Urinary bladder (tissue), 3 donors: ENCODE measurements at regions not wholly inside any gene's neighbourhood (a gene's known extent, or its start where the extent isn't known, plus 50 kb on each side); places are given as distances from the start of the nearest gene placed in this dataset.

Experiments
- DNase-seq: peaks from one replicate; pipeline ENCODE4 v3.0.0-alpha.2; 2015; ENCODE audit errors: extremely low spot score
- H3K27ac ChIP-seq: one replicate; pipeline ENCODE4 v1.5.1; 2013; ENCODE audit warnings: low read depth, mild to moderate bottlenecking, moderate library complexity
- H3K36me3 ChIP-seq: one replicate; pipeline ENCODE4 v1.6.1; 2013; ENCODE audit warnings: mild to moderate bottlenecking, moderate library complexity; ENCODE audit not compliant: insufficient read depth
- H3K4me1 ChIP-seq: one replicate; pipeline ENCODE4 v1.6.1; 2013; ENCODE audit warnings: mild to moderate bottlenecking, moderate library complexity; ENCODE audit not compliant: insufficient read depth
- H3K4me3 ChIP-seq: one replicate; pipeline ENCODE4 v1.5.1; 2013; ENCODE audit warnings: low read depth, low read length
- WGBS: extraction: QIAGEN DNeasy Blood & Tissue Kit; methylation state at CpG from one replicate; pipeline ENCODE4 v1.1.7; 2013; 5-methylcytosine and 5-hydroxymethylcytosine counted together
- donor health status: healthy with polysubstance abuse.
- donor health status: healthy.

DNA sequence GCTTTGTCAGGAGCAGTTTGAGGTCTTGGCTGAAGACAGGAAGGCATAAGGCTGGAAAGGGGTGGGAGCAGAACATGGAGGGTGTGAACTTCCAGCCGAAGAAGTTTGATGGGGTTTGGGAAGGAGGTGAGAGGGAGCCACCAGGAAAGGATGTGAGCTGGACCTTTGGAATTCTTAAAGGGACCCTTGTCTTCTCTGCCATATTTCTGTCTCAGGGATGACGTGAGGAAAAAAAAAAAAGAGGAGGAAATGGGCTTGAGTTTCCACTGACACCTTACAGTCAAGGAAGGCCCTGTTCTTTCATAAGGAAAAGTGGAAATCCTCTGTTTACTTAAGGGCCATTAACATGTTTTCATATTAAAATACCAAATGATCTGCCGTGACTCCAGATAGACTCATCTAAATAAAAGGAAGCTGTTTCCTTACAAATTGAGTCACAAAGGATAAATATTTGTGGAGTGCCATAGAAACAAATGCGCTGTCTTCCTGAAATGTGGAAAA lies 132.1 kb downstream of the PALM2AKAP2 start:
- Histone ChIP-seq H3K4me3 (no peak overlapping the region), H3K36me3 (no peaks in the 10 kb centered on the region), H3K27ac (peak overlapping the region; percentile 28), H3K4me1 (no peaks in the 10 kb centered on the region)
- WGBS, result 49% methylated on average over 4 of the region's 4 CpGs
- no peak for DNase-seq

DNA sequence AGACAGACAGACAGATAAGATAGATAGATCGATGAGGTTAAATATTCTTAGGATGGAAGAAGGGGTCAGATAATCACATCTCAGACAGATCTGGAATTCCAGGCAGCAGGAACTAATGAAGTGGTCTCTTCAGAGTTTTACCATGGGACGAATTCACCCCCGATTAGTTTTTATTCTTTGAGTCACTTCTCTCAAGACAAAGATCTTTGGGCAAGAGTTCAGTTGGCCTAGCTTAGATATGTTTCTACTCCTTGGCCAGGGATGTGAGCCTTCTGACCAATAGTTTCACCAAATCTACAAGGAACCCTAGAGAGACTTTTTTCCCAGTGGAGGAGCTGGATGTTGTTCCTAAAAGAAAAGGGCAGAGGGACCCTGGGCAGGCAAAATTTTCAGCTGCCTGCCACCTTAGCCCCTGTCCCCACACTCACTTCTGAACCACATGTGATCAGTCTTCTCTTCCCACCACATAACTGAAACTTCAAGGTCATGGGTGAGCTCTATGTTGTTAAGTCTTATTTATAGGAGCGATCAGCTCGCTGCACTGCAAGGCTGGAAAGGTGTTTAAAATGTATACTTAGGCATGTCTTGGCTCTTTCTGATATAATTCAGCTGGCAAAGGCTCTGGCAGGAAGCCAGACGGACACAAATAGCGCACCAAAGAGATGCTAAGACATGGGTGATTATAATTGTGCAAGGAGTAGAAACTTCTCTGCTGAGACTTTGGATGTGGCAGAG lies 132.9 kb downstream of the PALM2AKAP2 start:
- H3K36me3 ChIP-seq, result no peaks in the 10 kb centered on the region
- no peak overlapping the region for H3K4me3 ChIP-seq
- H3K27ac ChIP-seq, result no peak overlapping the region
- WGBS, result 37% methylated on average over 7 of the region's 7 CpGs
- no peak for DNase-seq
- H3K4me1 ChIP-seq, result no peaks in the 10 kb centered on the region

DNA sequence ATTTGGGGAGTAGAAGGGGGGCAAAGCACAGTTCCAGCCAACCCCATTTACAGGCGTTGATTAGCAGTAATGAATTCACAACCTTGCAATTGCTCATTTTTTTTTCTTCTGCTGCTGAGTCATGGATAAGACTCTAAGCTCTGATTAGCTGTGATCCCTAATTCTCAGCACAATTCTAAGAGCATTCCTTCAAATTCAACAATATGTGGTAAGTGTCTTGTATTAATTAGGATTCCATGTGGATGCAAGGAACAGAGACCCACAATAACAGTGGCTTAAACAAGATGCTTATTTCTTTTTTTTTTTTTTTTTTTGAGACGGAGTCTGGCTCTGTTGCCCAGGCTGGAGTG lies 133.4 kb downstream of the PALM2AKAP2 start:
- Histone ChIP-seq H3K4me1 (no peaks in the 10 kb centered on the region), H3K4me3 (no peak overlapping the region), H3K36me3 (no peaks in the 10 kb centered on the region), H3K27ac (no peak overlapping the region)
- no peak for DNase-seq
- WGBS, result 64% methylated on average over 2 of the region's 2 CpGs

GRCh38 chr9:109914280-109915027 lies 134.5 kb downstream of the PALM2AKAP2 start:
- DNase-seq, result no peak
- no peaks in the 10 kb centered on the region for H3K4me1 ChIP-seq
- WGBS, result 96% methylated on average over 4 of the region's 4 CpGs
- no peaks in the 10 kb centered on the region for H3K36me3 ChIP-seq
- H3K27ac ChIP-seq, result no peak overlapping the region
- H3K4me3 ChIP-seq, result no peak overlapping the region

DNA sequence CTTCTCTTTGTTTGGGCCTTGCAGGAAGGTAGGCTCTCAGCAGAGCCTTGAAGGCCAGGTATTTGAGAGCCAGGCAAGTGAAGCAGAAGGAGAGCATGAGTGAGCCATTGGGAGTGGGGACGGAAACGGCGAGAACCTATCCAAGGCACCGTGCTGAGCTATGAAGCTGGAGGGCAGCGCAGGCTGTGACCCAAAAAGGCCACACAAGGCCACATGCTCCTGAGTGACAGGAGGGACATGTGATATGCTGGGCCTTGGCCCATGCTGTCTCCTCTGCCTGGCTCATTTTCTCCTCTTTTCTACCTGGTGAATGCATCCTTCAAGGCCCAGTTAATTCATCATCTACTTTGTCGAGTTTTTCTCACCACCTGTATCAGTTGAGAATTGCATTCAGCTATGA lies 136.3 kb downstream of the PALM2AKAP2 start:
- DNase-seq, result no peak
- Histone ChIP-seq H3K36me3 (no peaks in the 10 kb centered on the region), H3K4me1 (no peaks in the 10 kb centered on the region), H3K4me3 (no peak overlapping the region), H3K27ac (no peak overlapping the region)
- WGBS, result 94% methylated on average over 6 of the region's 6 CpGs

DNA sequence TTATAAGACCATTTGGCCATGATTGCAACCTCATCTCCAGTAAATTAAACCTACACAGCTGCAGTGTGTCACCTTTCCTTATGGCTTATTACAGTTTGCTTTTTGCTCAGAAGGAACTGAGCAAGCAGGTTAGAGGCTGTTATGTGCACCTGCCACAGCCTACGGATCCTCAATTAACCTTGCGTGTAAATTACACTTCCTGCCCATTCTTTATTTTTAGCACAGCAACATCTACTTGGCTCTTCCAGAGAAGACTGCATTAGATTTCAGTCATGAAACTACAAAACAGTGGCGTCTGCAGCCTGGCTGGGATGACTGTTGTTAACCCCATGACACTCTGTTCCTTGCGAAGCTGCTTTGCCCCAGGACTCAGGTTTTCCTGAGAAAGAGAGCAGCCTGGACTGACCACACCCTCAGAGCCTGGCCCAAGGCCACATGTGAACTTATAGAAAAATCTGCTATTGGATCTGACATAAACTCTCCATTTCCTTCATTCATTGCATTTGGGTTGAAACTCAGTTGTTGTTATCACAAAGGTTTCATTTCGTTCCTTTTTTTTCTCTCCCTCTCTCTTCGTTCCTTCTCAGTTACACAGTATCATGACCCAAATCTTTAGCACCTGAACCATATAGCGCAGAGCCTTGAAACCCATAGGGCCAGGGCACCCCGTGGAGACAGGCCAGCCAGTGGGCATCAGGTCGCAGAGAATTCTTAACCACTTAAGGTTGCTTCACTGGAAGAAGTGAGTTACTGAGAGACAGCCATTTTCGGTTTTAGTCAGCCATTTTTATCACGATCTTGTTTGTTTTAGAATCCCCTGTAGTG lies 138.6 kb downstream of the PALM2AKAP2 start:
- WGBS, result 65% methylated on average over 11 of the region's 11 CpGs
- DNase-seq, result no peak
- Histone ChIP-seq H3K36me3 (no peaks in the 10 kb centered on the region), H3K27ac (no peak overlapping the region), H3K4me1 (no peaks in the 10 kb centered on the region), H3K4me3 (no peak overlapping the region)

DNA sequence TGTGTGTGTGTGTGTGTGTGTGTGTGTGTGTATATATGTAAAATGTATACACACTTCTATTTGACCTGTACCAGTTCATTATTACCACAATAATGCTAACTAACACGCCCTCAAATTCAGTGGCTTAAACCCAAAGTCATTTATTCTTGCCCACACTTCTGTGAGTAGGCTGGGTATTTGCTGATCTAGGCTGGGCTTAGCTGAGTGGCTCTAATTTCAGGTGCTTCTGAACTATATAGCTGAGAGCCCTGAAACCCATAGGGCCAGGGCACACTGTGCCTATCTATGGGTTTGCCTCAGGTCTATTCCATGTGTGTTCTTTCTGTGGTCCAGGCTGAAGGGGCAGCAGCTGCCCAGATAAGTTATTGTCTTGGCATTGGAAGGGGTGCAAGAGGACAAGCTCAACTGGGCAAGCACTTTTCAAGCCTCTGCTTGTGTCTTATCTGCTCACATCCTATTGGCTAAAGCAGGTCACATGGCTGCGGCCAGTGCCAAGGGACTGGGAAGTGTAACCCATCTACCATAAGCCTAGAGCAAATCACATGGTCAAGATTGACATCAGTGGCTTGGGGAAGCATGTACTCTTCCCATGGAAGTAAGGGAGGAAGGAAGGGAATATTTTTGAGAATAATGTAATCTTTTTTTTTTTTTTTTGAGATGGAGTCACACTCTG lies 139.9 kb downstream of the PALM2AKAP2 start:
- H3K27ac ChIP-seq, result no peak overlapping the region
- H3K4me1 ChIP-seq, result no peaks in the 10 kb centered on the region
- DNase-seq, result no peak
- over 99% methylated on average over 2 of the region's 2 CpGs for WGBS
- H3K36me3 ChIP-seq, result no peaks in the 10 kb centered on the region
- no peak overlapping the region for H3K4me3 ChIP-seq

- no peak for DNase-seq
- H3K27ac ChIP-seq, result no peak overlapping the region
- no peak overlapping the region for H3K4me3 ChIP-seq
- H3K36me3 ChIP-seq, result no peaks in the 10 kb centered on the region
- WGBS, result 39% methylated on average over 2 of the region's 2 CpGs
- no peaks in the 10 kb centered on the region for H3K4me1 ChIP-seq
Measured at GRCh38 chr9:109922617-109923470, 142.8 kb downstream of the PALM2AKAP2 start.

- Histone ChIP-seq H3K4me3 (no peak overlapping the region), H3K4me1 (no peaks in the 10 kb centered on the region), H3K36me3 (no peaks in the 10 kb centered on the region), H3K27ac (no peak overlapping the region)
- DNase-seq, result no peak
- WGBS, result 80% methylated on average over 5 of the region's 5 CpGs
Measured at GRCh38 chr9:109923471-109923760, 143.4 kb downstream of the PALM2AKAP2 start.

DNA sequence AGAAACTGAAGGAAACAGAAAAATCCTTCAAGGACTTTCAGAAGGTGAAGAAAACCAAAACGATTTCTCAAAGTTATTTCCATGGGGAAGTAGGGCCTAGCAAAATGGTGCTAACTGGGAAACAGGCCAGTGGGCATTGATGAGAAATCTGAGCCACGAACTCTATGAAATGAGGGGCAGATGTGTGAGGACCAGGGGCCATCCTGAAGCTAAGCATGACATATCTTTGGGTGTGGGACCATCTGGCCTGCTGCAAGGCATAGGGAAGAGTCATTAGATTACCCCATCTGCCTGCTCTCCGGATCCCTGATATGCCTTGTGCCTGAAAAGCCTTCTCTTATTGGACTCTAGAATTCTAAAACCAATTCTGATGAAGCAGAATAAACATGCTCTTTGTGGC lies 143.8 kb downstream of the PALM2AKAP2 start:
- 85% methylated on average over 3 of the region's 3 CpGs for WGBS
- H3K36me3 ChIP-seq, result no peaks in the 10 kb centered on the region
- no peak for DNase-seq
- H3K4me1 ChIP-seq, result no peaks in the 10 kb centered on the region
- H3K4me3 ChIP-seq, result no peak overlapping the region
- H3K27ac ChIP-seq, result no peak overlapping the region

DNA sequence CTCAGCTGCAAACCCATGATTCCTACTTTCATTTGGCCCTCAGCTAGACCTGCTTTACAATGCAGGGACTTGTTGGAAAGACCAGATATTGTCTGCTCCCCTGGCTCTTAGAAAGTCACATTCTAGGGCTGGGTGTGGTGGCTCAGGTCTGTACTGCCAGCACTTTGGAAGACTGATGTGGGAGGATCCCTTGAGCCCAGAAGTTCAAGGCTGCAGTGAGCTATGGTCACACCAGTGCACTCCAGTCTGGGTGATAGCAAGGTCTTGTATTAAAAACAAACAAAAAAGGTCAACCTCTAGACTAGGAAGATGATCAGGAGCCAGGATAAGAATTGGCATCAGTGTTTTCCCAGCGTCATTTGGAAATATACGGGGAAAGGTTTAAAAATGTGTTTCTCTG lies 145.8 kb downstream of the PALM2AKAP2 start:
- Histone ChIP-seq H3K4me3 (no peak overlapping the region), H3K4me1 (no peaks in the 10 kb centered on the region)
- WGBS, result 89% methylated on average over 2 of the region's 2 CpGs

DNA sequence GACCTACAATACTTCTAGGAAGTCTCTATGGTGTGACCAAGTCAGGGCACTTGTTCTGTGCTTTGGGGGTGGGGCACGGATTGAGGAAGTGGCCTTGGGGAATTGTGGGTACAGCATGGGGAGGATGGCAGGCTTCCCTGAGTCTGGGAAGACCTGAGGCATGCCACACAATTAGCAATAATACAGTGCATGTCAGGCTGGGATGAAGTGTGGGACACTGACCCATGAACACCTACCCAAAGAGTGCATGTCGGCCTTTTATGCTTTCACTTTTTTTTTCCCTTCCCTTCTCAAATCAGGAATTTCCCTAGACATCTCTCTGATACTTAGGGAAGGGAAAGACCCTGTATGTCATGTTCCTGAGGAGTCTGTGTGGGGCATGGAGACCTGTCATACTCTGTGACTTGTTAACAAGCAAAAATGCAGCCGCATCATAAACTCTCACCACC lies 146.4 kb downstream of the PALM2AKAP2 start:
- H3K4me3 ChIP-seq, result no peak overlapping the region
- H3K36me3 ChIP-seq, result no peaks in the 10 kb centered on the region
- 88% methylated on average over 3 of the region's 3 CpGs for WGBS
- DNase-seq, result no peak
- no peaks in the 10 kb centered on the region for H3K4me1 ChIP-seq
- no peak overlapping the region for H3K27ac ChIP-seq

More for the DNA sequence above, 145.8 kb downstream of the PALM2AKAP2 start:
- DNase-seq, result no peak
- Histone ChIP-seq H3K27ac (no peak overlapping the region), H3K36me3 (no peaks in the 10 kb centered on the region)

GRCh38 chr9:109931623-109932022 lies 151.6 kb downstream of the PALM2AKAP2 start:
- no peaks in the 10 kb centered on the region for H3K36me3 ChIP-seq
- 94% methylated on average over 7 of the region's 7 CpGs for WGBS
- H3K4me3 ChIP-seq, result no peak overlapping the region
- no peak overlapping the region for H3K27ac ChIP-seq
- DNase-seq, result no peak
- H3K4me1 ChIP-seq, result no peaks in the 10 kb centered on the region
